GM12891 (cell line): ENCODE measurements at regions not wholly inside any gene's neighbourhood (a gene's known extent, or its start where the extent isn't known, plus 50 kb on each side); places are given as distances from the start of the nearest gene placed in this dataset.
"Not testable (repeated sequence)": the region's sequence is repeated elsewhere in the genome, so short reads cannot be mapped to it uniquely, and the experiment has no call there.

Source experiments
- DNase-seq: peaks from one replicate; pipeline ENCODE4 v3.0.0; 2011; ENCODE audit warnings: low spot score; ENCODE audit not compliant: insufficient read length
- FAIRE-seq: peaks from 2 replicates; lab custom pipeline; 2011; peaks lifted over from hg19 to GRCh38; lab: Jason Lieb, UNC
- PAX5 ChIP-seq: IDR thresholded peaks from 2 replicates; pipeline ENCODE4 v1.6.1; 2011; ENCODE audit warnings: low read length, moderate library complexity, mild to moderate bottlenecking; ENCODE audit not compliant: insufficient read depth, severe bottlenecking
- POLR2A ChIP-seq: IDR thresholded peaks from 2 replicates; pipeline ENCODE4 v1.6.1; 2011; ENCODE audit warnings: low read depth, low read length, control low read depth
- POLR2AphosphoS5 ChIP-seq: IDR thresholded peaks from 2 replicates; pipeline ENCODE4 v1.6.1; 2011; ENCODE audit warnings: low read depth, low read length, control low read depth
- POU2F2 ChIP-seq: IDR thresholded peaks from 2 replicates; pipeline ENCODE4 v1.6.1; 2011; ENCODE audit warnings: low read depth, mild to moderate bottlenecking, control low read depth, low read length, moderate library complexity
- SPI1 ChIP-seq: IDR thresholded peaks from 2 replicates; pipeline ENCODE4 v1.6.1; 2011; ENCODE audit warnings: low read depth, low read length, control low read depth
- TAF1 ChIP-seq: IDR thresholded peaks from 2 replicates; pipeline ENCODE4 v1.6.1; 2011; ENCODE audit warnings: low read depth, low read length, control low read depth

DNA sequence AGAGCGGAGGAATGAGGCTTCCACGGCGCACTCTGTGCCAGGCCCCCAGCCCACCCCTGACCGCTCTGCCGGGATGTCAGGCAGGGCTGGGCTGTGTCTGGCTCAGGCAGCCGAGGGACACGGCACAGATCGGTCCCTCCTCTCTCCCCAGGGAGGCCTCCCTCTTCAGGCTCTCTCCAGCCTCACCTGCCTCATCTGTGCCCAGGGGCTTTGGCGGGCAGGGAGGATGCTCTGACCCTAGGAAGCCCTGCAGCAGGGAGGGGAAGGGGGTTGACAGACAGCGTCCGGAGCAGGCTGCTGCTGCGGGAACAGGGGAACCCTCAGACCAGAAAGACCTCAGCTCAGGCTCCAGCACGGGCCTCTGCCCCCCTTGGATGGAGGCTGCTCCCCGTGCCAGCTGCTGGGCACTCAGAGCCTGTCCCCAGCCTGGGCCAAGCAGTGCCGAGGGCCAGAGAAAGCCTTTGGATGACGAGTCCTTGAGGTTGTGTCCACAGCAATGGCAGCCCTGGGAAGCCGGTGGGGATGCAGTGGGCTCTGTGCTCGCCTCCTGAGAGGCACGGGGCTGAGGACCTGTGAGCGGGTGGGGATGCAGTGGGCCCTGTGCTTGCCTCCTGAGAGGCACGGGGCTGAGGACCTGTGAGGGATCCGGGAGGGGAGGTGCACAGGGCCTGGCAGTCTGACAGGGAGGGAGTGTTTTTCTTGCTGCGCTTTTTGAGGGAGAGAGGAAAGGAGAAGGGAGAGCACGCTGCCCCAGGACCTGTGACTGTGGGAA is 66.9 kb downstream of the FOXL3 start:
- FAIRE-seq (no peak), DNase-seq (no peak)
- TF ChIP-seq SPI1 (no peak), POLR2AphosphoS5 (no peak), PAX5 (no peak), TAF1 (no peak), POLR2A (no peak), POU2F2 (no peak)

GRCh38 chr7:357531-358209 is 67.7 kb downstream of the FOXL3 start:
- TF ChIP-seq POU2F2, result no peak
- TF ChIP-seq SPI1, result no peak
- no peak for TF ChIP-seq TAF1
- no peak for TF ChIP-seq POLR2AphosphoS5
- no peak for TF ChIP-seq PAX5
- TF ChIP-seq POLR2A, result no peak
- FAIRE-seq (no peak), DNase-seq (no peak)

DNA sequence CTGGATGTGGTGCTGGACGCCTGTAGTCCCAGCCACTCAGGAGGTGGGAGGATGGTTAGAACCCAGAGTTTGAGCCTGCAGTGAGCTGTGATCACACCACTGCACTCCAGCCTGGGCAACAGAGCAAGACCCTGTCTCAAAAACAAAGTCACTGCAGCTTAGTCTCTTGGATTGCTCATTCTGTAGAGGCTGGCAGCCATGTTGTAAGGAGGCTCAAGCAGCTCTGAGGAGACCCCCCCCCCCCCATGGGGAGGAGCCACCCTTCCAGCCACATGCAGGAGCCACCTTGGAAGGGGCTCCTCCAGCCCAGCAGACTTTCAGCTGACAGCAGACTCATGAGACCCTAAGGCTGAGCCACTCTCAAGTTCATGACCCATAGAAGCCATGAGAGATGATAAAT is 68.4 kb downstream of the FOXL3 start:
- no peak for FAIRE-seq
- DNase-seq, result no peak
- TF ChIP-seq POU2F2 (no peak), SPI1 (no peak), TAF1 (no peak), POLR2A (no peak), POLR2AphosphoS5 (no peak), PAX5 (no peak)

- no peak for TF ChIP-seq POLR2AphosphoS5
- no peak for TF ChIP-seq POU2F2
- no peak for TF ChIP-seq TAF1
- no peak for TF ChIP-seq PAX5
- no peak for TF ChIP-seq SPI1
Measured at GRCh38 chr7:359226-359765, 69.3 kb downstream of the FOXL3 start.

GRCh38 chr7:359766-360361 is 69.9 kb downstream of the FOXL3 start:
- FAIRE-seq, result no peak
- no peak for DNase-seq
- TF ChIP-seq SPI1 (no peak), POLR2AphosphoS5 (no peak), TAF1 (no peak), PAX5 (no peak)

More at GRCh38 chr7:359226-359765, 69.3 kb downstream of the FOXL3 start:
- DNase-seq (no peak), FAIRE-seq (no peak)

- DNase-seq (no peak), FAIRE-seq (no peak)
- no peak for TF ChIP-seq TAF1
- no peak for TF ChIP-seq POU2F2
- TF ChIP-seq POLR2A, result no peak
- no peak for TF ChIP-seq PAX5
- TF ChIP-seq SPI1, result no peak
- no peak for TF ChIP-seq POLR2AphosphoS5
Measured at GRCh38 chr7:360454-361100, 70.6 kb downstream of the FOXL3 start.

DNA sequence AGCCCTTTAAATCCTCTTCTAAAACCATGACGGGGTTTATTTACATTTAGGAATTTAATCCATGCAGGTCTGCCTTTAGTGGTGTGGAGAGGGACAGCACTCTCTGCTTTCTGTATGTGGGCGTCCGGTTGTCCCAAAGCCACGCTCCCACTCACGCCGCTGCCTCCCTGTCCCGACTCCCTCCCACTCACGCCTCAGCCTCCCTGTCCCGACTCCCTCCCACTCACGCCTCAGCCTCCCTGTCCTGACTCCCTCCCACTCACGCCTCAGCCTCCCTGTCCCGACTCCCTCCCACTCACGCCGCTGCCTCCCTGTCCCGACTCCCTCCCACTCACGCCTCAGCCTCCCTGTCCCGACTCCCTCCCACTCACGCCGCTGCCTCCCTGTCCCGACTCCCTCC is 71.2 kb downstream of the FOXL3 start:
- FAIRE-seq, DNase-seq: not testable (repeated sequence)

GRCh38 chr7:361680-362401 is 71.9 kb downstream of the FOXL3 start:
- DNase-seq (no peak), FAIRE-seq (no peak)
- TF ChIP-seq SPI1 (no peak), POLR2AphosphoS5 (no peak), TAF1 (no peak), POU2F2 (no peak), PAX5 (no peak), POLR2A (no peak)
